T-helper 2 cell treated with Interferon-gamma antibody and Interleukin-4, amounts not matched to agents 5 μg/mL and 100 μg/mL, for 36 hours (primary cell): ENCODE measurements at regions not wholly inside any gene's neighbourhood (a gene's known extent, or its start where the extent isn't known, plus 50 kb on each side); places are given as distances from the start of the nearest gene placed in this dataset.

Experiments used
- DNase-seq: peaks from one replicate; pipeline ENCODE4 v3.0.0; 2021; ENCODE audit warnings: low spot score
- H3K27ac Mint-ChIP-seq: one replicate; pipeline ENCODE4 v1.8.0; 2021; ENCODE audit warnings: mild to moderate bottlenecking, mixed read lengths
- H3K27me3 Mint-ChIP-seq: one replicate; pipeline ENCODE4 v1.8.0; 2021; ENCODE audit warnings: low read depth, mixed read lengths
- H3K36me3 Mint-ChIP-seq: one replicate; pipeline ENCODE4 v1.8.0; 2021; ENCODE audit warnings: low read depth, mixed read lengths
- H3K4me1 Mint-ChIP-seq: one replicate; pipeline ENCODE4 v1.8.0; 2021; ENCODE audit warnings: low read depth, mixed read lengths
- H3K4me3 Mint-ChIP-seq: one replicate; pipeline ENCODE4 v1.8.0; 2022; ENCODE audit warnings: mild to moderate bottlenecking, moderate library complexity, mixed read lengths
- H3K9me3 Mint-ChIP-seq: one replicate; pipeline ENCODE4 v1.8.0; 2021; ENCODE audit warnings: mixed read lengths

DNA sequence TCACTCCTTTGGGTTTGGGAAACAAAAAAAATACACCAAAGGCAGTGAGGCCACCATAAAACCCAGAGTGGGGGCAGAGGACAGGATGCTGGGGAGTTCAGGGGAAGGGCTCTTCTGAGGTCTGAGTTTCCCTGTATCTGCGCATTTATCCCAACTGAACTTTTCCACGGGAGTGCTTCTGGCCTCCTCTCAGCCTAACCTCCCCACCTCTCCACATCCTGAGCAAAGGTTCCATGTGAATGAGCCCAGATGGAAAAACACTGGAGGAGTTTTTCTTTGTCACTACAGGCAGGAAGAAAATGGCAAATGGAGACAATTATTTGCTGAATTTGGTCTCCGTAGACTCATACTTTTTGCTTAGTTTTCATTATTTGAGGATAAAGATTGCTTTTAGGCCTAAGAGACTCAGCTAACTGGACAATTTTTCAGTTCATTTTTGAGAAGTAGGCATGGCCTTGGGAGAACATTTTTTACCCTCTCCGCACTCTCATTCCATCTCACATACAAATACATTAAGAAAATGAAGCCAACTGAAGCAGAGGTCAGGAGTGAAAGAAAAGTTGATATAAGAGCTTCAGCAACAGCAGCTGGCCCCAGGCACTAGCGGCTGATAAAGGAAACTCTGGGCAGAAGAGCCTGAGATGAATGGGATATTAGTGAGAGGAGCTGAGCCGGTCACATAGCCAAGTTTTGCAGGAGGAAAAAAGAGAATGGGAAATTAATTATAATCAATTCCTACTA is 82.6 kb upstream of the CYP1B1 start:
- H3K4me3 Mint-ChIP-seq = no peak overlapping the region
- DNase-seq = no peak
- peaks cover 26% of the 10 kb centered on the region for H3K27me3 Mint-ChIP-seq
- no peaks in the 10 kb centered on the region for H3K9me3 Mint-ChIP-seq
- H3K27ac Mint-ChIP-seq = no peak overlapping the region
- no peaks in the 10 kb centered on the region for H3K36me3 Mint-ChIP-seq
- no peaks in the 10 kb centered on the region for H3K4me1 Mint-ChIP-seq

DNA sequence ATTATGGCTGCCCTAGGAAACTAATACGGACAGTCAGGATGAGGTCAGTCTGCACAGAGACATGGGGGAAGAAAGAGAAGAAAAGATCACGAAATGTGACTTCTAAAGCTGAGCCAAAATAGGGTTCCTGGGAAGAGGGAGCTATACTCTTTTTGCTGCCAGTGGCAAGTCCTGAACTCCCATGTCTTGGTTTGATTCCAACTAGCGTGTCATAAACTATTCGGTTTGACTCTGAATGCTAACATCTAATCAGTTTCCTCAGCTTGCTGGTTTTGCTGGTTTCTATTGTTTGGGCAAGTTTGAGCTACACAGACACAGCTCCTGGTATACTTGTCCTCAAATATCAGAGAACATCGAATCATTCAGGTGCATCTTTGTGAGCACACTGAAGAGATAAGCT is 80.5 kb upstream of the CYP1B1 start:
- no peaks in the 10 kb centered on the region for H3K4me1 Mint-ChIP-seq
- H3K9me3 Mint-ChIP-seq = no peaks in the 10 kb centered on the region
- no peak for DNase-seq
- no peak overlapping the region for H3K27ac Mint-ChIP-seq
- no peak overlapping the region for H3K4me3 Mint-ChIP-seq
- peaks cover 2% of the 10 kb centered on the region for H3K36me3 Mint-ChIP-seq
- peaks cover 22% of the 10 kb centered on the region for H3K27me3 Mint-ChIP-seq

DNA sequence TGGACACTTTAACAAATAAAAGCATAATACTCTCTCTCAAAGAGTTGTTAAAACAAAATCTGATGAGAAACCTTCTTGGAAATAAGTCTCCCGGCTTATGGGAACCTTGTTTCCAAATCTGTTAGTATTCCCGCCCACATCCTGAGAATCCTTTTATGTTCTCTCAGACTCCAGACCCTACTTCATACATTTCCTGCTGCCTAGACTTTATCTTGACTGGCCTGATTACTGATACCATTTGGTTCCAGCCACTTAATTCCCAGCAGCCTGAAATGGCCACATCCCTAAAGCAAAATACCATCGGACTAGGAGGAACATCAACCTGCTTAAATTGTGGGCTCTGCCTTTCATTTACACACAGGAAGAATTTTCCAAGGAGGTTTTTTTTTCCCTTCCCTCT is 79.1 kb upstream of the CYP1B1 start:
- Mint-ChIP-seq H3K9me3 (no peaks in the 10 kb centered on the region), H3K36me3 (peaks cover 2% of the 10 kb centered on the region), H3K4me3 (no peak overlapping the region), H3K4me1 (no peaks in the 10 kb centered on the region), H3K27ac (no peak overlapping the region), H3K27me3 (peaks cover 13% of the 10 kb centered on the region)
- DNase-seq = no peak

DNA sequence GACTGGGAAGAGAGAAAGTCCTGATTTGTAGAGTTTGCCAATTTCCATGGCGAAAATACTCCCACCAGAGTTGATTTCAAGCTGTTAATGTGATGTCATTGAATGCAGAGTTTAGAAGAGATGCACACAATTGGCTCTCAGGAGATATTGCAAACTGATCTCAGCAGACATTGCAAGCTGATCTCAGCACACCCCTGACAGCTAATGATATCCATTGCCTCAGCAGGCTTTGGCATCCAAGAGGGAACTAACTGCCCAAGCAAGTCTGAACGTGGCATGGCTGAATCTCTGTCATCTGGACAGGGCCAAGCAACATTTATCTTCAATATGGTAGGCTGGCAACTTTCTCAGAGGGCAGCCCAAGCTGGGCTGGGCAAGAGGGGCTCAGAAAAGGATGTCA is 78.4 kb upstream of the CYP1B1 start:
- Mint-ChIP-seq H3K36me3 (peaks cover 2% of the 10 kb centered on the region), H3K4me3 (no peak overlapping the region), H3K9me3 (no peaks in the 10 kb centered on the region), H3K27ac (no peak overlapping the region), H3K4me1 (no peaks in the 10 kb centered on the region), H3K27me3 (peaks cover 12% of the 10 kb centered on the region)
- DNase-seq = no peak

DNA sequence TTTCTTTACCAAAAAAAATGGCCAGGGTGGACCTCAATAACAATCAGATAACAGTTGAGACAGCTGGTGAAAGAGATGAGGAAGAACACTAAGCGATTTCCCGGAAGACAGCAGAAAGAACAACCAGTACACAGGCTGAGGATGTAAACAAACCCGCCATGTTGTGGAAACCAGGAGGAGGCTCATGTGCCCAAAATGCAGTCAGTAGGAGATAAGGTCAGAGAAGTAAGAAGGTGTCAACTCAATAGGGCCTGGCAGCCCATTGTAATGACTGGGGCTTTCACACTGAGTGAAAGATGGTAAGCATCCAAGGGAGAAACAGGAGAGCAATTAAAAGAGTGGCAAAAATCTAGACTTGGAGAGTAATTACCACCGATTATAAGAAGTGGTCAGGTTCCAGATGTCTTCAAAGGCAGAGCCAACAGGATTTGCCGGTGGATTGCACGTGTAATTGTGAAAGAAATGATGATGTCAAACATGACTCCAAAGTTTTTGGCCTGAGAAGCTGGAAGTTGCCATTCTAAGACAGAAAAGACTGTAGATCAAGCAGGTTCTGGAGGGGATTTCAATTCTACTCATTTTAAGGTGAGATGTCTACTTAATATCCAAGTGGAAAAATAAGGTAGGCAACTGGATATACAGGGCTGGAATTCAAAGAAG is 77.7 kb upstream of the CYP1B1 start:
- H3K4me3 Mint-ChIP-seq = no peak overlapping the region
- no peak for DNase-seq

DNA sequence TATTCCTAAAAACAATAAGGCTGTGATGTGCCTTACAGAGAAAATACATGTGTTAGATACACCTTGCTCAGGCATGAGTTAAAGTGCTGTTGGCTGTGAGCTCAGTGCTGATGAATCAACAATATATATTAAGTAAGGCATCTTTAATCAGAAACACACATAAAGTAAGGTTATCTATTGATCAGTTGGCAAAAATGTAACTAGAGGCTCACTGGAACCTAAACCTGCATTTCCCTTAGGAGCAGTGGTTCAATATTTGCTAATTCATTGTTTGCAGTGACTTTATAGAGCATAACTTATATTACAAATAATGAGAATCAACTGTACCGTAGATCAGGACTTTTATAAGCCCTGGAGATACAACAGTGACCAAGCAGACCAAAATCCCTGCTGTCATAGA is 77.0 kb upstream of the CYP1B1 start:
- Mint-ChIP-seq H3K4me1 (no peaks in the 10 kb centered on the region), H3K27me3 (peaks cover 12% of the 10 kb centered on the region), H3K27ac (no peak overlapping the region), H3K36me3 (peaks cover 2% of the 10 kb centered on the region), H3K9me3 (no peaks in the 10 kb centered on the region), H3K4me3 (no peak overlapping the region)
- DNase-seq = no peak

More for the DNA sequence above, 77.7 kb upstream of the CYP1B1 start:
- H3K4me1 Mint-ChIP-seq = no peaks in the 10 kb centered on the region
- H3K9me3 Mint-ChIP-seq = no peaks in the 10 kb centered on the region
- no peak overlapping the region for H3K27ac Mint-ChIP-seq
- H3K27me3 Mint-ChIP-seq = peaks cover 12% of the 10 kb centered on the region
- H3K36me3 Mint-ChIP-seq = peaks cover 2% of the 10 kb centered on the region

DNA sequence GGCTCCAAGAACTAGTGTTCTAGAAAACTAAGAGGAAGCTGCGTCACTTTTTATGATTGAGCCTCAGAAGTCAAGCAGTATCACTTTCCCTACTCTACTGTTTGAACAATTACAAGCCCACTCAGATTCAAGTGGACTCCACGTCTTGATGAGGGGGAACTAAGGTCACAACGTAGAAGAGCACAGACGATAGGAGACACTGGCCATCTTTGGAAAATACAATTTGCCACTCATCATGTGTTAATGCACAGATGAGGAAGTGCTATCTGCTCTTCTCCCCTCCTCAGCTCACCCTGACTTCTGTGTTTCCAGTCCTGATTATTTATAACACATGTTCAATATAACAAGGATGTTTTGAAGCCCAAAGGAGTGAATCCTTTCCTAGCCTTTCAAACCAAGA is 76.1 kb upstream of the CYP1B1 start:
- Mint-ChIP-seq H3K4me3 (no peak overlapping the region), H3K27ac (no peak overlapping the region), H3K27me3 (peaks cover 10% of the 10 kb centered on the region), H3K36me3 (peaks cover 2% of the 10 kb centered on the region), H3K9me3 (no peaks in the 10 kb centered on the region), H3K4me1 (peaks cover 4% of the 10 kb centered on the region)
- no peak for DNase-seq

DNA sequence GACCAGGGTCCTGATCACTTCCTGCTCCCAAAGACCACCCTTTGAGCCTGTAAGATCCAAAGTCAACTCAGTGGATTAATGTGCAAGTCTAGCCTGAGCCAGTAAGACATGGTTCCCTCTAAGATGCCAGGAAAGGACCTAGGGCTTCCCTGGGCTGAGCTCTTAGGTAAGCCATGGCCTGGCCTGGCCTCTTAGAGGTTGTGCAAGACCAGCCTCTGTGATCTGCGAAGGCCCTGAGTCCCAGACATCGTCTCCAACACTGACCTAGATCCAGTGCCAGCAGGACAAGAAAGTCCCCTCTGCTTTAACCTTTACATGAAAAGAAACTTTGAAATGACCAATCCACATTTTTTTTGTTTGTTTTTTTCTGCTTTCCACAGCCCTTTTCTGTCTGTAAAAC is 73.6 kb upstream of the CYP1B1 start:
- H3K27me3 Mint-ChIP-seq = peaks cover 9% of the 10 kb centered on the region
- H3K36me3 Mint-ChIP-seq = peaks cover 2% of the 10 kb centered on the region
- peaks cover 7% of the 10 kb centered on the region for H3K4me1 Mint-ChIP-seq
- no peak for DNase-seq
- no peak overlapping the region for H3K4me3 Mint-ChIP-seq
- H3K27ac Mint-ChIP-seq = no peak overlapping the region
- H3K9me3 Mint-ChIP-seq = no peaks in the 10 kb centered on the region

DNA sequence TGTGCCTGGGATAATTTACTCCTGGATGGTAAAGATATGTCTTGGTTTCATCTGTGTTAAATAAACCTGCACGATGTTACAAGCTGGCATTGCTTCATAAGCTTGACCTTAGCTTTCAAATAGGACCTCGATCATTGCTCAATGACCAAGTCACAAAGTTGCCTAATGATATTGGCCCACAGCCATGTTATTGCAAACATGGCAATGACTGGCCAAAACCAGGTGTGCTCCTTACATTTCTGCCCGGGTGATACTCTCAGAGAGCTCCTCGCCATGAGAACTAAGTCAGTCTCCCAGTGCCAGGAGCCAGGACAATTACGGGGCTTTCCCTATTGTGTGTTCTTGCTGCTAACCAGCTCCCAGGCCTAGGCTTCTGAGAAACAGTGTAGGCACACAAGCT is 72.5 kb upstream of the CYP1B1 start:
- Mint-ChIP-seq H3K9me3 (no peaks in the 10 kb centered on the region), H3K27ac (no peak overlapping the region), H3K36me3 (peaks cover 2% of the 10 kb centered on the region), H3K4me1 (peaks cover 7% of the 10 kb centered on the region), H3K27me3 (peaks cover 5% of the 10 kb centered on the region), H3K4me3 (no peak overlapping the region)
- no peak for DNase-seq

DNA sequence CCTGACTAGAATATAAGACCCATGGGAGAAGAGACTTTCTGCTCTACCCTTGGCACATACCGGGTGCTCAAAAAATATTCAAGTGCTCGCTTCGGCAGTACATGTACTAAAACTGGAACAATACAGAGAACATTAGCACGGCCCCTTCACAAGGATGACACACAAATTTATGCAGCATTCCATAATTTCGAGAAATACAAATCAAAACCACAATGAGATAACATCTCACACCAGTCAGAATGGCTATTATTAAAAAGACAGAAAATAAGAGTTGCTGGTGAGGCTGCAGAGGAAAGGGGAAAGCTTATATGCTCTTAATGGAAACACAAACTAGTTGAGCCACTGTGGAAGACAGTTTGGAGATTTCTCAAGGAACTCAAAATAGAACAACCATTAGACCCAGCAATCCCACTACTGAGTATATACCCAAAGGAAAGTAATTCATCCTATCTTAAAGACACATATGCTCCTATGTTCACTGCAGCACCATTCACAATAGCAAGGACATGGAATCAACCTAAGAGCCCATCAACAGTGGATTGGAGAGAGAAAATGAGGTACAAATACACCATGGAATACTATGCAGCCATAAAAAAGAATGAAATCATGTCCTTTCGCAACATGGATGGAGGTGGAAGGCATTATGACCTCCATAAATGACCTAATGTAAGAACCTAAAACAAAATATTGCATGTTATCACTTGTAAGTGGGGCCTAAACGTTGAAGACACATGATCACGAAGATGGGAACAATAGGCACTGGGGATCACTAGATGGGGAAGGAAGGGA is 71.6 kb upstream of the CYP1B1 start:
- Mint-ChIP-seq H3K27me3 (peaks cover 3% of the 10 kb centered on the region), H3K27ac (peak overlapping the region; percentile 2), H3K4me3 (no peak overlapping the region), H3K9me3 (no peaks in the 10 kb centered on the region), H3K36me3 (no peaks in the 10 kb centered on the region), H3K4me1 (peaks cover 7% of the 10 kb centered on the region)
- DNase-seq = no peak

DNA sequence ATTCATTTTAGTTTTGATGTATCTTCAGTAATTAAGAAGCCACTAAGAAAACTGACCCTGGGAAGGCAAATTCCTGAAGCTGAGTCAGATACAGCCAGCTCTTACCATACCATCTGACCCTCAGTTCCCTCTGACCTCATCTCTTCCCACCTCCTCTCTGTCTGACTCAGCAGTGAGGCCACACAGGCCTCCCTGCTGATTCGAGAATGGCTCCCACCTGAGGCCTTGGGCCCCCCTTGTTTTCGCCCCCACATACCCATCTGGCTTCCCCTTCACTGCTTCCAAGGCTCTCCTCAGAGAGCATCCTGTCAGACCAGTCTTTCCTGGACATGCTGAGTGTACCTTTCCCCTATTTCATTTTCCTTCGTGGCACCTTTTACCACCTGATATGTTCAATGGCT is 71.0 kb upstream of the CYP1B1 start:
- Mint-ChIP-seq H3K4me3 (no peak overlapping the region), H3K9me3 (no peaks in the 10 kb centered on the region)

DNA sequence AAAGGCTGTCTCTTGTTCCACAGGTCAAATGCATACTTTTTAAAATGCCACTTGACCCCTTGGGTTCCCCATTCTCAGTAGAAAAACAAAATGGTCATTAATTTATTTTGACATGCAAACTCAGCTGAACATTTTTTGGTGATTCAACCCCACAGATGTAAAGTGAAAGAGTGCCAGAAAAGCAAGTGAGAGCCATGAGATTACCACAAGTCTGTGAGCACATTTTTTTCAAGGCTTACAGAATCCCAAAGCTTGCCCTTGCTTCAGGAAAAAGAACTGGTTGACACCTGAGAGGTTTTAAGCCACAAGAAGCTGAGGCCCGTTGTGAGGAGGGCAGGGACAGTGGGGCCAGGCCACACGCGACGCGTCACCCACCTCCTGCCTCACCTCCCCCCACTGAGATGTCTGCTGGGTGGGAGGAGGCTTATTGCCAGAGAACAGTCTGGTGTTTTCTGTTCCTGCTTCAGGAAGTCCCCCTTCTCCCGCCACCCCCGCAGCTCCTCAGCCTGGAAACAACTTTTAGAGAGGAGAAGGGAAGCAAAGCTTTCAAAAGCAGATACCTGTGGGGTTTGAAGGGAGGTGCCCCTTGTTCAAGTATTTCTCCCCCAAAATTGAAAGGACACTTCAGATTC is 70.4 kb upstream of the CYP1B1 start:
- no peak overlapping the region for H3K4me3 Mint-ChIP-seq
- peaks cover 8% of the 10 kb centered on the region for H3K27me3 Mint-ChIP-seq
- no peaks in the 10 kb centered on the region for H3K36me3 Mint-ChIP-seq
- no peak overlapping the region for H3K27ac Mint-ChIP-seq
- peak; percentile 38 for DNase-seq
- no peaks in the 10 kb centered on the region for H3K9me3 Mint-ChIP-seq
- H3K4me1 Mint-ChIP-seq = peaks cover 7% of the 10 kb centered on the region

More for the DNA sequence above, 71.0 kb upstream of the CYP1B1 start:
- Mint-ChIP-seq H3K27ac (peak overlapping the region; percentile 2), H3K36me3 (no peaks in the 10 kb centered on the region), H3K27me3 (peaks cover 7% of the 10 kb centered on the region), H3K4me1 (peaks cover 7% of the 10 kb centered on the region)
- peak; percentile 55 for DNase-seq

DNA sequence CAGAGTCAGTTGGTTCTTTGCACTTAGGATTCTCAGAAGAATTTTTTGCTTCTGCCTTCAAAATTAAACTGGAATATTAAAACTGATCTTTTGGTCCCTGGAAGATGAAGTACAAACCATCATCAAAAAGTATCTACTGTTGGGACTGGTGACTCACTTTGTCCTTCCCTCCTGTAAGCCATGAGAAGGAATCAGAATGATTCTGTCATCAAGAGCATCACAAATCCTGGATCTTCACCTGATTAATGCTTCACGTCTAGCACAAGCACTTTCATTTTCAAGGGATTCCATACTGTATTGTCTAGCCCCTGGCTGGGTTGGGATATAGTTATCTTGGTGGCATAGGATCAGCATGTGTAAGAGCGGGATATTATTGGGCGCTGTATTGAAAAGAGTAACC is 69.3 kb upstream of the CYP1B1 start:
- H3K27me3 Mint-ChIP-seq = peaks cover 6% of the 10 kb centered on the region

DNA sequence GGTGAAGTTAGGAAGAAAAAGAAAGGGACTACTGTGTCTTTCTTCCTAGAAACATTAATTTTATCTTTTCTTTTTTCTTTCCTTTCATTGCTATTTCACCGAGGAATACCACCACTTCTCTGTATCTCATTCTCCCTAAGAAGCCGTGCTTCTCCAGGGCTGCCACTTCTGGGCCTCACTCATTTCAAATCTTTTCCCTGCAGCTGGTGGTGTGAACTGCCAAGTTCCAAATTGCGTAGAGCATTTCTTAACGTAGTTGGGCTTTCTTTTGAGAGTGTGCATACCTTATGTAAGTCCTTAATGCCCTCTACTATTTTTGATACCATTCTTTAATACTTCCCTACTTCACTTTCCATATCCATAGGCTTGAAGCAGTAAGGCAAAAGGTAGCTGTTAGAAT is 66.7 kb upstream of the CYP1B1 start:
- Mint-ChIP-seq H3K27me3 (peaks cover 4% of the 10 kb centered on the region), H3K36me3 (no peaks in the 10 kb centered on the region), H3K4me1 (peaks cover 7% of the 10 kb centered on the region), H3K9me3 (no peaks in the 10 kb centered on the region), H3K4me3 (no peak overlapping the region), H3K27ac (no peak overlapping the region)
- DNase-seq = no peak

More for the DNA sequence above, 69.3 kb upstream of the CYP1B1 start:
- no peak overlapping the region for H3K27ac Mint-ChIP-seq
- no peak for DNase-seq
- no peaks in the 10 kb centered on the region for H3K36me3 Mint-ChIP-seq
- H3K4me3 Mint-ChIP-seq = no peak overlapping the region
- peaks cover 7% of the 10 kb centered on the region for H3K4me1 Mint-ChIP-seq
- H3K9me3 Mint-ChIP-seq = no peaks in the 10 kb centered on the region
